T-cell (primary cell): ENCODE measurements at regions not wholly inside any gene's neighbourhood (a gene's known extent, or its start where the extent isn't known, plus 50 kb on each side); places are given as distances from the start of the nearest gene placed in this dataset.
A peak's percentile ranks its signal among the peaks of the same experiment; 100 is the strongest.

ENCODE experiments used
- ATAC-seq, 4 experiments: fragments of 200-7000 bp in 3 of 4; fragments of 150-1000 bp in 1 of 4; cut with Tn5 transposase; replicated peaks in 1 of 4; 1 replicate in 3 of 4; 2 replicates in 1 of 4; pipeline ENCODE4 v1.10.0; 2021; ENCODE audit warnings: moderate library complexity in 3 of 4, mild to moderate bottlenecking in 2 of 4, moderate number of reproducible peaks in 1 of 4
- CTCF ChIA-PET, 2 donors: fragments of 300-600 bp; sonication (Branson Sonifier 250); formaldehyde crosslinking; loops; one replicate each; lab custom pipeline; 2022; ENCODE audit warnings: antibody characterized with exemption in 2 of 2; lab: Charles Lee
- POLR2A ChIA-PET, 2 donors: fragments of 300-600 bp; sonication (Branson Sonifier 250); formaldehyde crosslinking; loops; one replicate each; lab custom pipeline; 2022; ENCODE audit warnings: antibody characterized with exemption in 2 of 2; lab: Charles Lee
- DNase-seq, 35 experiments: peaks; one replicate each; pipeline versions ENCODE4 v3.0.0 to v3.0.0-alpha.2; 2013 to 2023
- H3K27ac ChIP-seq: one replicate; pipeline ENCODE4 v1.5.1; 2013; ENCODE audit warnings: low read length
- H3K27me3 ChIP-seq, 2 experiments: replicated peaks in 1 of 2; 1 replicate in 1 of 2; 2 replicates in 1 of 2; pipeline versions ENCODE4 v1.6.1 to v1.7.0; 2013; ENCODE audit warnings: low read length in 1 of 2, mixed read lengths in 1 of 2; ENCODE audit not compliant: control insufficient read depth in 2 of 2, insufficient read depth in 2 of 2; ENCODE audit errors: extremely low read depth in 1 of 2
- H3K36me3 ChIP-seq, 2 donors: 1 replicate in 1 of 2; 2 replicates in 1 of 2; pipeline versions ENCODE4 v1.6.1 to v1.7.0; 2013; ENCODE audit warnings: low read length in 1 of 2; ENCODE audit not compliant: control insufficient read depth in 2 of 2, insufficient read depth in 1 of 2; ENCODE audit errors: extremely low read depth in 1 of 2
- H3K4me1 ChIP-seq, 2 experiments: 1 replicate in 1 of 2; 2 replicates in 1 of 2; pipeline versions ENCODE4 v1.6.1 to v1.7.0; 2013; ENCODE audit warnings: low read length in 2 of 2, mixed read lengths in 1 of 2; ENCODE audit not compliant: insufficient read depth in 2 of 2, control insufficient read depth in 1 of 2; ENCODE audit errors: extremely low read depth in 1 of 2
- H3K4me3 ChIP-seq, 2 donors: 1 replicate in 1 of 2; 2 replicates in 1 of 2; pipeline versions ENCODE4 v1.5.1 to v1.7.0; 2013; ENCODE audit warnings: mild to moderate bottlenecking in 2 of 2, low read length in 1 of 2, moderate library complexity in 1 of 2; ENCODE audit not compliant: control insufficient read depth in 1 of 2; ENCODE audit errors: extremely low read depth in 1 of 2
- H3K9me3 ChIP-seq: 2 replicates; pipeline ENCODE4 v1.7.0; 2013
- H3K27ac Mint-ChIP-seq, 2 donors: one replicate each; pipeline ENCODE4 v1.8.0; 2020 to 2021; ENCODE audit warnings: mild to moderate bottlenecking in 2 of 2, mixed read lengths in 2 of 2
- H3K27me3 Mint-ChIP-seq, 2 donors: one replicate each; pipeline ENCODE4 v1.8.0; 2021 to 2022; ENCODE audit warnings: mixed read lengths in 2 of 2
- H3K36me3 Mint-ChIP-seq: one replicate; pipeline ENCODE4 v1.8.0; 2021; ENCODE audit warnings: mixed read lengths
- H3K4me1 Mint-ChIP-seq, 3 donors: one replicate each; pipeline ENCODE4 v1.8.0; 2020 to 2022; ENCODE audit warnings: mixed read lengths in 3 of 3, mild to moderate bottlenecking in 1 of 3
- H3K4me3 Mint-ChIP-seq, 3 donors: one replicate each; pipeline ENCODE4 v1.8.0; 2020 to 2022; ENCODE audit warnings: mild to moderate bottlenecking in 3 of 3, mixed read lengths in 3 of 3, moderate library complexity in 3 of 3
- H3K9me3 Mint-ChIP-seq, 3 donors: one replicate each; pipeline ENCODE4 v1.8.0; 2020 to 2022; ENCODE audit warnings: mixed read lengths in 3 of 3
- WGBS: methylation state at CpG from one replicate; pipeline ENCODE4 v1.1.5; 2013; ENCODE audit warnings: missing lambda C conversion rate; ENCODE audit not compliant: insufficient coverage; 5-methylcytosine and 5-hydroxymethylcytosine counted together

DNA sequence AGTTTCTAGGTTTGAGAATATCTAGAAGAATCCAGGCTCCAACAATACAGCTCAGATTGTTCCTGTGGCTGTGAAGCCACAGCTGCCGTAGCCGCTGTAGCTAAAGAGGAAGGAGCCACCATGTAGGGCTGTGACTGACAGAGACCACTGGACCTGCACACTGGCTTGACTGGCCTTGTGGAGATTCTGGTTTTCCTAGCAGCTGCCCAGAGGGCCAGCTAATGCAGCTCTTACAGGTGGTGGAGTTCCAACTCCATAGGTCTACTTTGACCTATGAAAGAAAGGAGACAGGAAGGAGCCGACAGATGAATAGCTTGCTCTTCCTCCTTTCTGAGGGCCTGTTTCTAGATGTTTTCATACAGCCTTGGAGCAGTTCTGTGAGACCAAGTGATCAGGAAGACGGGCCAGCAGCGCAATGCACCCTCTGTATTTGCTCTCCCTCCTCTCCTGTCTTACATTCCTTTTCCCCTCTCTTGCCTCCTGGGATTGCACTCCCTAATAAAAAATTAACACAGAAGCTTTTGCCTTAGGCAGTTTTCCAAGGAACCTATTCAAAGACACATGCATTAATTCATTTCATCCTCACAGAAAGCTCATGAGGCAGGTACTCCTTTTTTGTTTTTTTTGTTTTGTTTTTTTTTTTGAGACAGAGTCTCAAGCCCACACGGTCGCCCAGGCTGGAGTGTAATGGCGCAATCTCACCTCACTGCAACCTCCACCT, 51.8 kb upstream of the MYB start:
- no peaks in the 10 kb centered on the region for H3K9me3 Mint-ChIP-seq
- Histone ChIP-seq H3K4me1 (peaks cover 8 to 23% of the 10 kb centered on the region in 2 experiments), H3K36me3 (no peaks in the 10 kb centered on the region), H3K27ac (peak overlapping the region; percentile 77), H3K9me3 (no peaks in the 10 kb centered on the region), H3K27me3 (no peaks in the 10 kb centered on the region), H3K4me3 (no peak overlapping the region)
- H3K27me3 Mint-ChIP-seq, result no peaks in the 10 kb centered on the region
- 0% methylated on average over 2 of the region's 8 CpGs for WGBS
- peak overlapping the region; percentile 97 for H3K27ac Mint-ChIP-seq
- no peaks in the 10 kb centered on the region for H3K36me3 Mint-ChIP-seq
- ATAC-seq (peak; percentile 60 to 68 (median 62)), DNase-seq (peak in 8 of 35 experiments; percentile 4 to 40 (median 12))
- peaks cover 35 to 37% (median 36%) of the 10 kb centered on the region in 3 donors for H3K4me1 Mint-ChIP-seq
- H3K4me3 Mint-ChIP-seq, result peak overlapping the region; percentile 62 to 85 (median 65)
- ChIA-PET POLR2A (interaction anchor here (0.5 to 1.5 kb wide), 4 partner anchors 24 to 75 kb away, joined by 3 to 12 read pairs (median 4); partner anchors contain the start of gene HBS1L (in 1 of the 2)), CTCF (interaction anchor here (0.6 to 1.6 kb wide), 14 partner anchors 10 to 1519 kb away, joined by 3 to 10 read pairs (median 4); no protein-coding TSS in a partner anchor)

GRCh38 chr6:135128268-135128914, 52.7 kb upstream of the MYB start:
- DNase-seq, result peak in 32 of 35 experiments; percentile 6 to 76 (median 28)
- Mint-ChIP-seq H3K4me3 (peak overlapping the region; percentile 62 to 85 (median 65)), H3K27ac (peak overlapping the region; percentile 97), H3K36me3 (no peaks in the 10 kb centered on the region), H3K9me3 (no peaks in the 10 kb centered on the region), H3K4me1 (peaks cover 35 to 37% (median 36%) of the 10 kb centered on the region in 3 donors), H3K27me3 (no peaks in the 10 kb centered on the region)
- ATAC-seq, result peak; percentile 67 to 98 (median 81)
- no peaks in the 10 kb centered on the region for H3K9me3 ChIP-seq
- H3K27me3 ChIP-seq, result no peaks in the 10 kb centered on the region
- WGBS, result no CpG with 5 or more reads among the region's 4 CpGs
- H3K4me3 ChIP-seq, result no peak overlapping the region
- H3K4me1 ChIP-seq, result peaks cover 8 to 23% of the 10 kb centered on the region in 2 experiments
- H3K27ac ChIP-seq, result peak overlapping the region; percentile 77
- no peaks in the 10 kb centered on the region for H3K36me3 ChIP-seq
- ChIA-PET POLR2A (interaction anchor here (0.6 to 1.5 kb wide), 9 partner anchors 20 to 768 kb away, joined by 3 to 12 read pairs (median 4); partner anchors contain the start of gene HBS1L (in 1 of the 2)), CTCF (interaction anchor here (0.6 to 1.6 kb wide), 13 partner anchors 9 to 1212 kb away, joined by 3 to 10 read pairs (median 4); no protein-coding TSS in a partner anchor)

DNA sequence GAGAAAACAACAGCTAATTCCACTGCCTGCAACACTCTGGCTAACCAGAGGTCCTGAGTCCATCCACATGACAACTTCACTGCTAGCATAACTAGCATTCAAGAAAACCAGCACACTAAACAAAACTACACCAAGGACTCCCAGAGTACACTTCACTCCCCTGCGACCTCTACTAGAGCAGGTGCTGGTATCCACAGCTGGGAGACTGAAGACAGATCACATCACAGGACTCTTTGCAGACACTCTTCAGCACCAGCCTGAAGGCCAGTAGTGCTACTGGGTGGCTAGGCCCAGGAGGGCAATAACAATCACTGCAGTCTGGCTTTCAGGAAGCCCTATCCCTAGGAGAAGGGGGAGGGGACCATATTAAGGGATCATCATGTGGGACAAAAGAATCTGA, 54.4 kb upstream of the MYB start:
- WGBS, result 89% methylated on average over 1 of the region's 1 CpG
- no peaks in the 10 kb centered on the region for H3K27me3 ChIP-seq
- ChIA-PET POLR2A (no interaction called here), CTCF (interaction anchor here (0.5 kb wide), 2 partner anchors 11 to 20 kb away, joined by 3 to 4 read pairs; no protein-coding TSS in a partner anchor)
- Mint-ChIP-seq H3K36me3 (no peaks in the 10 kb centered on the region), H3K9me3 (no peaks in the 10 kb centered on the region), H3K4me3 (peak overlapping the region in 1 of 3 donors; percentile 28), H3K4me1 (peaks cover 29 to 38% (median 35%) of the 10 kb centered on the region in 3 donors), H3K27me3 (no peaks in the 10 kb centered on the region), H3K27ac (peak overlapping the region; percentile 19 to 74)
- ATAC-seq (no peak), DNase-seq (no peak)
- no peaks in the 10 kb centered on the region for H3K9me3 ChIP-seq
- H3K4me3 ChIP-seq, result no peak overlapping the region
- no peak overlapping the region for H3K27ac ChIP-seq
- no peaks in the 10 kb centered on the region for H3K36me3 ChIP-seq
- H3K4me1 ChIP-seq, result peaks cover 8 to 23% of the 10 kb centered on the region in 2 experiments

- H3K9me3 Mint-ChIP-seq, result no peaks in the 10 kb centered on the region
- no peaks in the 10 kb centered on the region for H3K27me3 ChIP-seq
- peaks cover 36 to 45% (median 42%) of the 10 kb centered on the region in 3 donors for H3K4me1 Mint-ChIP-seq
- H3K36me3 Mint-ChIP-seq, result no peaks in the 10 kb centered on the region
- CTCF ChIA-PET, result interaction anchor here in 1 of 2 donors (0.5 kb wide), 1 partner anchor 20 kb away, joined by 3 read pairs; no protein-coding TSS in a partner anchor
- H3K27me3 Mint-ChIP-seq, result no peaks in the 10 kb centered on the region
- 100% methylated on average over 1 of the region's 2 CpGs for WGBS
- H3K9me3 ChIP-seq, result no peaks in the 10 kb centered on the region
- ATAC-seq, result no peak
- H3K36me3 ChIP-seq, result no peaks in the 10 kb centered on the region
- H3K4me3 ChIP-seq, result no peak overlapping the region
- H3K27ac ChIP-seq, result no peak overlapping the region
- POLR2A ChIA-PET, result no interaction called here
- no peak overlapping the region for H3K4me3 Mint-ChIP-seq
- peak overlapping the region in 1 of 2 donors; percentile 74 for H3K27ac Mint-ChIP-seq
- peaks cover 8 to 23% of the 10 kb centered on the region in 2 experiments for H3K4me1 ChIP-seq
- no peak for DNase-seq
These were observed 55.1 kb upstream of the MYB start for GRCh38 chr6:135126034-135126433.

- Histone ChIP-seq H3K27me3 (no peaks in the 10 kb centered on the region), H3K4me1 (peaks cover 14 to 18% of the 10 kb centered on the region in 2 experiments), H3K27ac (no peak overlapping the region), H3K4me3 (no peak overlapping the region), H3K36me3 (no peaks in the 10 kb centered on the region), H3K9me3 (no peaks in the 10 kb centered on the region)
- Mint-ChIP-seq H3K9me3 (no peaks in the 10 kb centered on the region), H3K27me3 (peaks cover 0 to 5% of the 10 kb centered on the region in 2 donors), H3K4me3 (no peak overlapping the region), H3K36me3 (no peaks in the 10 kb centered on the region), H3K27ac (peak overlapping the region in 1 of 2 donors; percentile 40), H3K4me1 (peaks cover 38 to 42% (median 40%) of the 10 kb centered on the region in 3 donors)
- CTCF ChIA-PET, result interaction anchor here in 1 of 2 donors (1.2 kb wide), 1 partner anchor 23 kb away, joined by 3 read pairs; no protein-coding TSS in a partner anchor
- ATAC-seq (no peak), DNase-seq (no peak)
- no CpG with 5 or more reads among the region's 1 CpG for WGBS
- POLR2A ChIA-PET, result interaction anchor here in 1 of 2 donors (0.6 kb wide), 1 partner anchor 146 kb away, joined by 3 read pairs; no protein-coding TSS in a partner anchor
These were observed 59.7 kb upstream of the MYB start for GRCh38 chr6:135121434-135121833.
